ENCODE measurements at regions not wholly inside any gene's neighbourhood (a gene's known extent, or its start where the extent isn't known, plus 50 kb on each side); places are given as distances from the start of the nearest gene placed in this dataset.

DNA sequence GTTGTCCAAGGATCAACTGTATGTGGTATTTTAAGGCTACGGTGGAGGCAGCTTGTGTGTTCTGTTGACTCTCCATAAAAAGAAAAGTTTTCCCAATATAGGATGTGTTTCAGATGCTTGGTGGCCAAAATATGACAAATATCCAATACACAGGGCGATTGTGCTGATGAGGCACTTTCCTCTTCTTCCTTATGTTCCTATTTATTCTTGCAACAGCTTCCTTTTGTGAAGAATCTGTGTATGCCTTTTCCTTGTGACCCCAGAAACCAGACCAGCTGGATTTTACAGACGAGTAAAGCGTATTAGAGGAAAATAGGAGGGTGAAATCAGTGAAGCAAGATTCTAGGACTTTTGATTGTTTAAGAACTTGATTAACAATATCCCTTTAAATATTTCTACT lies 452.0 kb downstream of the DMAC1 start:
- TF ChIP-seq, protein P1, sequence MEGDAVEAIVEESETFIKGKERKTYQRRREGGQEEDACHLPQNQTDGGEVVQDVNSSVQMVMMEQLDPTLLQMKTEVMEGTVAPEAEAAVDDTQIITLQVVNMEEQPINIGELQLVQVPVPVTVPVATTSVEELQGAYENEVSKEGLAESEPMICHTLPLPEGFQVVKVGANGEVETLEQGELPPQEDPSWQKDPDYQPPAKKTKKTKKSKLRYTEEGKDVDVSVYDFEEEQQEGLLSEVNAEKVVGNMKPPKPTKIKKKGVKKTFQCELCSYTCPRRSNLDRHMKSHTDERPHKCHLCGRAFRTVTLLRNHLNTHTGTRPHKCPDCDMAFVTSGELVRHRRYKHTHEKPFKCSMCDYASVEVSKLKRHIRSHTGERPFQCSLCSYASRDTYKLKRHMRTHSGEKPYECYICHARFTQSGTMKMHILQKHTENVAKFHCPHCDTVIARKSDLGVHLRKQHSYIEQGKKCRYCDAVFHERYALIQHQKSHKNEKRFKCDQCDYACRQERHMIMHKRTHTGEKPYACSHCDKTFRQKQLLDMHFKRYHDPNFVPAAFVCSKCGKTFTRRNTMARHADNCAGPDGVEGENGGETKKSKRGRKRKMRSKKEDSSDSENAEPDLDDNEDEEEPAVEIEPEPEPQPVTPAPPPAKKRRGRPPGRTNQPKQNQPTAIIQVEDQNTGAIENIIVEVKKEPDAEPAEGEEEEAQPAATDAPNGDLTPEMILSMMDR (IDR thresholded peaks at IDR 0.05; ENCODE audit: low read depth, low read length, missing control alignments), result no peak
- H3K4me3 ChIP-seq (ENCODE audit: low read depth, low read length), result no peak overlapping the region
- DNase-seq (ENCODE audit: low read depth), result no peak

DNA sequence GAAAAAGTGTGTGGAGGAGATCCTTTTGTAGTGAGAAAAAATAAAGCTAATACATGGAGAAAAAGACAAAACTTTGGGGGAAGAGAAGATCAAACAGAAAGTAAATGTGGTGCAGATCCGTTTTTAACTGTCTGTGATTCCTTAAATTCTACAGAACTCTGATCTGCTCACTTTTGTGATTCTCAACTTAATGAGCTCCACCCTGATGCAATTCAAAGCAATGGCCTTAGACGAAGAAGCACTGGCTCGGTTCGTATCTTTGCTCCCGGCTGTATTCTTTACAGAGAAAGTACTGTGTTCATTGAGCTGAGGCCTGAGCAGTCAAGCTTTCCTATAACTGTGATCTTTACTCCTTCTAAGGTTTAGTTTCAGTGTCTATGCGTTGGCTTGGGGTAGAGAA lies 453.4 kb downstream of the DMAC1 start:
- TF ChIP-seq, protein P1 (IDR thresholded peaks at IDR 0.05; ENCODE audit: low read depth, low read length, missing control alignments), result no peak
- DNase-seq (ENCODE audit: low read depth), result no peak
- H3K4me3 ChIP-seq (ENCODE audit: low read depth, low read length), result no peak overlapping the region

DNA sequence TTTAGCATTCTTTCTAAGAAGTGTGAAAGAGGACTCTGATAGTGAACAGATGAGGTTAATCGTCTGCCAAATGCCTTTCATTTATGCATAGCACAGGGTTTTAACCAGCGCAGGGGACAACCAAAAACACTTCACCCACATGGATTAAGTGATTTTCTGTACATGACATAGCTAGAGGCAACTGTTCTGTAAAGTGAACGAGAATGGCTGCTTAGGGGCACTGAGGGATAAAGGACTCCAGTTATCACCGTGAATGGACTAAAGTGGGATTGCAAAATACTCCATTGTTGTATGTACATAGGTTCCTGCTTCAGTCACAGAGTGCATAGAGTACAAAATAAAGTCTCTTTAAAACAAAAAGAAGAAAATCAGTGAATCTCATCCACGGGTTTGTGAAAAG lies 456.8 kb downstream of the DMAC1 start:
- TF ChIP-seq, protein P1 (IDR thresholded peaks at IDR 0.05; ENCODE audit: low read depth, low read length, missing control alignments), result no peak
- no peak for DNase-seq (ENCODE audit: low read depth)
- no peak overlapping the region for H3K4me3 ChIP-seq (ENCODE audit: low read depth, low read length)

DNA sequence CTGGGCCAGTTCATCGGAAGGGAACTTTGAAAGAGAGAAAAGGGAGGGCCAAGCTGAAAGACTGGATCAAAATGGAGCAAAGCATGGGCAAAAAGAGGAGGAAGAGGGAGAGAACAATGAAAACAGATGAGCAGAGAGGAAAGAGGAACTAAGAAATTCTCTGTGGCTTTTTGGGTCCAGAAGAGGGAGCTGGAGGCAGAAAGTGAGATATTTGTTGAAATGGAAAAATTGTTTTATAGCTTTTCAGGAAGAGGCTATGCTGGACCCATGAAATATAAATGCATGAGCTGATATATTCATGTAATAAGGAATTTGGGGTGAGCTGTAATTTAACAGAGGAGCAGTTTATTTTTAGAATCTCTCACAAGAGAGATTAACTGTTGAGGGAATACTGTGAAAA lies 457.3 kb downstream of the DMAC1 start:
- H3K4me3 ChIP-seq (ENCODE audit: low read depth, low read length), result no peak overlapping the region
- no peak for DNase-seq (ENCODE audit: low read depth)
- TF ChIP-seq, protein P1 (IDR thresholded peaks at IDR 0.05; ENCODE audit: low read depth, low read length, missing control alignments), result no peak

DNA sequence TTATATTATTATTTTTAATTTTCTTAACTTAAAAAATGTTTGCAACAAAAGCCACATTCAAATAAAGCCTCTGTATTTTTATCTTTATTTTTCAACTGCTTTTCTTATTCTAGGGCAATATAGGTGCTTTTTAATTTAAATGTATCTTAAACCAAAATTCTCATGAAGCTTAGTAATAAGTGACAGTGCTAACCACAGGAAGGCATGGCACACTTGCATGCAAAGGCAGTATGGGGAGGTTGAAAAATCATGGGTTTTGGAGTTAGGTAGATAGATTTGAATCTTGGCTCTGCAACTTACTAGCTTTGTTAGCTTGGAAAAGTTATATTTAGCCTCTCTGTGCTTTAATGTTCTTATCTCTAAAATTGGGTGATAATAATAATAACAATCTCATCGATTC lies 458.0 kb downstream of the DMAC1 start:
- TF ChIP-seq, protein P1 (IDR thresholded peaks at IDR 0.05; ENCODE audit: low read depth, low read length, missing control alignments), result no peak
- H3K4me3 ChIP-seq (ENCODE audit: low read depth, low read length), result no peak overlapping the region
- no peak for DNase-seq (ENCODE audit: low read depth)

DNA sequence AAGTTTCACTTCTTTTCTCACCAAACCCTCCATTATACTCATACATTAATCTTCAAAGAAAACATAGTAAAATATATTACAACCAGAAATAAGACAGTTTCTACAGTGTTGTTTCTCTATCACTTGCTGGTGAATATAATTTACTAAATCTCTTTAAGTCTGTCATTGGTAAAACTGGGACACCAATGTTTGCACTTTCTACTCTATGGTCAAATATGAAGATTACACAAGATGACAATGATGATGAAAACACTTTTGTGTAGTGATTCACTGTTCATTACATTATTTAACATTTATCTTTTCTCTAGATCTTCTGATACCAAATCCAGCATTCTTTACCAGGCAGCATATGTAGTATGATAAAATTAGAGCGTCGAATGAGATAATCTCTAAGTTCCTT lies 459.1 kb downstream of the DMAC1 start:
- H3K4me3 ChIP-seq (ENCODE audit: low read depth, low read length), result no peak overlapping the region
- TF ChIP-seq, protein P1 (IDR thresholded peaks at IDR 0.05; ENCODE audit: low read depth, low read length, missing control alignments), result no peak
- no peak for DNase-seq (ENCODE audit: low read depth)

DNA sequence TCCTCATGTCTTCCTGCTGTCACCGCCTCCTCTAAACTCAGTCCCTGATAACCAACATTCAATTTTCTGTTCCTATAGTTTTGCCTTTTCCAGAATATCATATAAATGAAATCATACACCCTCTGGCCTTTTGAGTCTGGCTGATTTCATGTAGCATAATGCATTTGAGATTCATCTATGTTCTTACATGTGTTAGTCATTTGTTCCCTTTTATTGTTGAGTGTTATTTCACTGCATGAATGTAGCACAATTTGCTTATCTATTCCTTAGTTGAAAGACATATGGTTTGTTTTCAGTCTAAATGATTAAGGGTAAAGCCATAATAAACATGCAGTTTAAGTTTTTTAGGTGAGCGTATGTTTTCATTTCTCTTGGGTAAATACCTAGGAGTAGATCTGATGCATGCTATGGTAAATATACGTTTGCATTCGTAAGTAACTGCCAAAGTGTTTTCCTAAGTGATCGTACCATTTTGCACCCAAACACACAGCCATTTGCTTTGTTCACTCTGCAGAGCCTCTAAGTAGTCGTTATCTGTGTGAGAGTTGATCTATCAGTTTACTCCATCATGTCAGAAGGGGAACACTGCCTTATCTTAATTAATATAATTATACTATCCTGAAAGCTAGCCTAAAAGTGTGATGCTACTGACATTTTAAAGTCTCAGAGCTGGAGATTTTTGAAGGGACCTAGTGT lies 460.8 kb downstream of the DMAC1 start:
- DNase-seq (ENCODE audit: low read depth), result no peak
- no peak overlapping the region for H3K4me3 ChIP-seq (ENCODE audit: low read depth, low read length)
- TF ChIP-seq, protein P1 (IDR thresholded peaks at IDR 0.05; ENCODE audit: low read depth, low read length, missing control alignments), result no peak

Data from GM12864 (cell line).